ENCODE measurements at regions not wholly inside any gene's neighbourhood (a gene's known extent, or its start where the extent isn't known, plus 50 kb on each side); places are given as distances from the start of the nearest gene placed in this dataset.

DNA sequence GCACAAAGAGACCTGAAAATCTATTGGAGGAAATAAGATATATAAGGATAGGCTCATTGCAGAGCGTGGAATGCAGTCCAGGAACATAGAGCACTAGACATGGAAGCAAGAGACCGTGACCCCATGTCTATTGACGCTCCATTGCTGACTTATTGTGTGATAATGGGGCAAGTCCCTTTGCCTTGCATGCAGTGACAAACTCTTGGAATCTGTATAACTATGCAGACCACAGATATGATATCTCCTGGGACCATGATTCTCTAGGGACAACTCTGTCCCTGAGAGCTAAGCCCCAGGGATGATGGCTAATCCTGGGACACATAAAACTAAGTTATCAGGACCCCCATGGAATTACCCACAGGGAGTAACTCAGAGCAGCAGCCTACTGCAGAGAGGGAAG lies 73.1 kb upstream of the PRDX6 start:
- no peak for TF ChIP-seq POLR2A (IDR thresholded peaks at IDR 0.05; ENCODE audit: low read depth, low read length)
- TF ChIP-seq POLR2AphosphoS5 (IDR thresholded peaks at IDR 0.05; ENCODE audit: low read depth, low read length) = no peak

Measured in GM12892 (cell line).